WI38 (cell line): ENCODE measurements at regions not wholly inside any gene's neighbourhood (a gene's known extent, or its start where the extent isn't known, plus 50 kb on each side); places are given as distances from the start of the nearest gene placed in this dataset.

Experiments used
- H3K4me3 ChIP-seq: 2 replicates; pipeline ENCODE4 v1.5.1; 2011; ENCODE audit warnings: low read depth, mild to moderate bottlenecking, control low read depth, low read length
- CTCF ChIP-seq: IDR thresholded peaks from 2 replicates; pipeline ENCODE4 v1.5.1; 2012; ENCODE audit warnings: low read depth, mild to moderate bottlenecking, control low read depth, low read length

GRCh38 chr15:79538527-79538926 lies 106.4 kb downstream of the MINAR1 start:
- no peak for TF ChIP-seq CTCF
- no peak overlapping the region for H3K4me3 ChIP-seq

- H3K4me3 ChIP-seq, result no peak overlapping the region
- no peak for TF ChIP-seq CTCF
Measured at GRCh38 chr15:79539401-79539800, 107.3 kb downstream of the MINAR1 start.

GRCh38 chr15:79540551-79540950 lies 108.4 kb downstream of the MINAR1 start:
- no peak for TF ChIP-seq CTCF

GRCh38 chr15:79541196-79541595 lies 109.1 kb downstream of the MINAR1 start:
- no peak overlapping the region for H3K4me3 ChIP-seq
- TF ChIP-seq CTCF, result no peak

More at GRCh38 chr15:79540551-79540950, 108.4 kb downstream of the MINAR1 start:
- no peak overlapping the region for H3K4me3 ChIP-seq

GRCh38 chr15:79543097-79543496 lies 111.0 kb downstream of the MINAR1 start:
- no peak for TF ChIP-seq CTCF
- H3K4me3 ChIP-seq, result no peak overlapping the region

GRCh38 chr15:79549196-79549595 lies 117.1 kb downstream of the MINAR1 start:
- H3K4me3 ChIP-seq, result no peak overlapping the region
- TF ChIP-seq CTCF, result no peak

GRCh38 chr15:79560384-79560783 lies 128.2 kb downstream of the MINAR1 start:
- no peak overlapping the region for H3K4me3 ChIP-seq

More at GRCh38 chr15:79560384-79560783, 128.2 kb downstream of the MINAR1 start:
- TF ChIP-seq CTCF, result no peak
